GM19438 (cell line): ENCODE measurements at regions not wholly inside any gene's neighbourhood (a gene's known extent, or its start where the extent isn't known, plus 50 kb on each side); places are given as distances from the start of the nearest gene placed in this dataset.

Experiments
- ATAC-seq: cut with Tn5 transposase; IDR thresholded peaks from one replicate; pipeline ENCODE4 v1.9.1; 2021; ENCODE audit warnings: low read depth; ENCODE audit not compliant: unreplicated experiment

- ATAC-seq, result no peak
Measured at GRCh38 chr5:98656796-98657195, 116.7 kb upstream of the RGMB start.

DNA sequence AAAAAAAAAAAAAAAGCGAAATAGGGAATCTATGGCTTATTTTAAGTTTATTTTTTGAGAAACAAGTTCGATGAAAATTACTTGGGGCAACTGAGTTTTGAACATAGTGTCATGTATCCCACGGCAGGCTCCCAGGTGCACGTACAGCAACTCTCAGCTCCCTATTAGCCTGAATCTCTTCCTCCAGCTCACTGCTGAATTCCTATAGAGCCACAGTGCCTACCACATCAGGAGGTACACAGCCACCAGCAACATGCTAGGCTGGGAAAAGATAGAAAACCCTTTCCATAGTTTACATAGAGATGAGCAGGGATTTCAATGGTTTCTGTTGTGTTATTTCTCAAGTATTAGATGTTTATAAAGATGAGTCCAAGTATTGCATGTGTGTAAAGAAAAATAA lies 115.9 kb upstream of the RGMB start:
- ATAC-seq, result no peak

- no peak for ATAC-seq
Measured at GRCh38 chr5:98663521-98663920, 109.9 kb upstream of the RGMB start.

DNA sequence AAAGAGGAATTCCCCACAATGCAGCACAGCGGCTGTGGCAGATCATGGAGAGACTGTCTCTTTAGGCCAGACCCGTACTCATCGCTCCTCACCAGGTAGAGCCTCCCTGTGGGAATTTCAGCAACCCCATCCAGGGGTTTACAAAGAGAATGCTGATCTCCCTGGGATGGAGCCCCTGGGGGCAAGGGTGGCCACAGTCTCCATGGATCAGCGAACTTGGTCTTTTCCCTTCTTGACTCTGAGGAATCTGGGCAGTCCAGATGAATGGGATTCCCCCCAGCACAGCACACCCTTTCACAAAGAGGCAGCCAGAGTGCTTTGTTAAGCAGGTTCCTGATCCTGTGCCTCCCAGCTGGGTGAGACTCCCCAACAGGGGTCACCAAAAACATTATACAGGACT lies 108.7 kb upstream of the RGMB start:
- no peak for ATAC-seq

- no peak for ATAC-seq
Measured at GRCh38 chr5:98679963-98680362, 93.5 kb upstream of the RGMB start.

DNA sequence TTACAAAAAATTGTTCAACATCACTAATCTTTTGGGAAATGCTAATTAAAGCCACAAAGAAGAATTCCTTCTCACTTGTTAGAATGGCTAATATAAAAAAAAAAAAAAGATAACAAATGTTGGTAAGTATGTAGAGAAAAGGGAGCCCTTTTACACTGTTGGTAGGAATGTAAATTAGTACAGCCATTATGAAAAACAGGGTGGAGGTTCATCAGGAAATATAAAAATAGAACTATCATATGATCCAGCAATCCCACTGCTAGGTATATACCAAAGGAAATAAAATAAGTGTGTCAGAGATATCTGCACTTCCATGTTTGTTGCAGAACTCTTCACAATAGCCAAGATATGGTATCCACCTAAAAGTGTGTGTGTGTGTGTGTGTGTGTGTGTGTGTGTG lies 83.5 kb upstream of the RGMB start:
- ATAC-seq, result no peak

DNA sequence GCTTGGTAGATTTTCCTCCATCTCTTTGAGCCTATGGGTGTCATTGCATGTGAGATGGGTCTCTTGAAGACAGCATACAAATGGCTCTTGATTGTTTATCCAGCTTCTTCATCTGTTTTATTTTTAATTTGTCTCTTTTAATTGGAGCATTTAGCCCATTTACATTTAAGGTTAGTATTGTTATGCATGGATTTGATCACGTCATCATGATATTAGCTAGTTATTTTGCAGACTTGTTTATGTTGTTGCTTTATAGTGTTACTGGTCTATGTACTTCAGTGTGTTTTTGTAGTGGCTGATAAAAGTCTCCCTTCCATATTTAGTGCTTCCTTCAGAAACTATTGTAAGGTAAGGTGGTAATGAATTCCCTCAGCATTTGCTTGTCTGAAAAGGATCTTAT lies 78.6 kb upstream of the RGMB start:
- no peak for ATAC-seq

DNA sequence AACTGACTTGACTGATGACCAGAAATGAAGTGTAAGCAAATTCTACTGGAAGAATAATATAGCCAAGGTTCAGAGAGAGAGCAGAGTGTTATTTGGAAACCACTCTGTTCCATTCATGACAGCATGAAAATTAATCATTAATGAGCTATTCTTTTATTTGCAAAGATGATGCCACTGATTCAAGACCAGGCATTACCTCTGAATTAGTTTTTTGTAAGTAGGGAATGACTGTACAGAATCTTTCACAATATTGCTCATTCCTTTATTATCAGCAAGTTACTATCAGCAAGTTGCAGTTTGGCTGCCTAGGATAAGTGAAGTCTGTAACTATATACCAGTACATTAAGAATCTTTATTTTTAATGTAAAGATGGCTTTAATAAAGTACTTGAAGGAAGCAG lies 75.1 kb upstream of the RGMB start:
- no peak for ATAC-seq

DNA sequence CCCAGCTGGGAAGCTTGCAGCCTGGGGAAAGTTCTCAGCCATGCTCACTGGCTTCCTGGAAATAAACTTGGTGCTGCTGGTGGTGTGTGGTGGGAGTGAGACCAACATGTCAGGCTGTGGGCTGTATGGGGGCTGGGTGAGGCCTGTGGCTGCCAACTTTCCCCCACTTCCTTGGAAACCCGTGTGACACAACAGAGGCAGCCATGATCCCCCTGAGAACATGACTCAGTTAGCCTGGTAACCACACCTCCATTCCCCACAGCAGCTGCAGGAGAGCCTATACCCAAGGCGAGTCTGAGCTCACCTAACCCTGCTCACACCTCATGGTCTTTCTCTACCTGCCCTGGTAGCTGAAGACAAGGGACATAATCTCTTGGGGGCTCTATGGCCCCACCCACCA lies 72.7 kb upstream of the RGMB start:
- no peak for ATAC-seq

DNA sequence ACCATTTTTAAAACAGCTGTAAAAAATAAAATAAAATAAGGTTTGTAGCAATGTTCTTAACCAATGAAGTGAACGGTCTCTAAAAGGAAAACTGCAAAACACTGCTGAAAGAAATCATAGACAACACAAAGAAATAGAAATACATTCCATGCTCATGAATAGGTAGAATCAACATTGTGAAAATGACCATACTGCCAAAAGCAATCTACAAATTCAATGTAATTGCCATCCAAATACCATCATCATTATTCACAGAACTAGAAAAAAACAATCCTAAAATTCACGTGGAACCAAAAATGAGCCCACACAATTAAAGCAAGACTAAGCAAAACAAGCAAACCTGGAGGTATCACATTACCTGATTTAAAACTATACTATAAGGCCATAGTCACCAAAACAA lies 67.6 kb upstream of the RGMB start:
- ATAC-seq, result no peak

DNA sequence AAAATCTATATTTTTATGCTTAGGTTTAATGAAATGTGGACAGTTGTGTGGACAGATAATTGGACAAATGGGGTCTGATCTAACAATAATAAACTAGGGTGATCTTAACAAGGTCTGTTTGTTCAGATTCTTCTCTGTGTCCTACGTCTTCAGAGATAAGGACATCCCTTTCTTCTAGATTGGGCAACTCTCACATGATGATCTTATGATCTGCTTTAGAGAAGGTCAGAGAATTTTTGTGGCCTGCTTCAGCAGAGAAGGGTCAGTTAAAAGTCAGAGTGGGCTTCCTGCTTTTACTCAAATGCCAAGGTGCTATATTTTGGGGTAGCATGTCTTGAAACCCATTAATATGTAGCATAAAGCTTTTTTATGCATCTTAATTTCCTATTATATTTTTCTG lies 63.8 kb upstream of the RGMB start:
- no peak for ATAC-seq

- no peak for ATAC-seq
Measured at GRCh38 chr5:98713027-98713426, 60.4 kb upstream of the RGMB start.

GRCh38 chr5:98713856-98714255 lies 59.6 kb upstream of the RGMB start:
- ATAC-seq, result no peak

DNA sequence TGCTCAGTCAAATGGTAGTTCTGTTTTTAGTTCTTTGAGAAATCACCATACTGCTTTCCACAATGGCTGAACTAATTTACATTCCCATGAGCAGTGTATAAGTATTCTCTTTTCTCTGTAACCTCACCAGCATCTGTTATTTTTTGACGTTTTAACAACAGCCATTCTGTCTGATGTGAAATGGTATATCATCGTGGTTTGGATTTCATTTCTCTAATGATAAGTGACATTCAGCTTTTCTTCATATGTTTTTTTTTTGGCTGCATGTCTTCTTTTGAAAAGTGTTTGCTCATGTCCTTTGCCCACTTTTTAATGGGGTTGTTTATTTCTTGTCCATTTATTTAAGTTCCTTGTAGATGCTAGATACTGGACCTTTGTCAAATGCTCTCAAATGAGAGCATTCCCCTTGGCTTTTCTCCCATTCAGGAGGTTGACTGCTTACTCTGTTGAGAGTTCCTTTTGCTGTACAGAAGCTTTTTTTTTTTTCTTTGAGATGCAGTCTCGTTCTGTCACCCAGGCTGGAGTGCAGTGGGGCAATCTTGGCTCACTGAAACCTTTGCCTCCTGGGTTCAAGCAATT lies 58.7 kb upstream of the RGMB start:
- no peak for ATAC-seq

DNA sequence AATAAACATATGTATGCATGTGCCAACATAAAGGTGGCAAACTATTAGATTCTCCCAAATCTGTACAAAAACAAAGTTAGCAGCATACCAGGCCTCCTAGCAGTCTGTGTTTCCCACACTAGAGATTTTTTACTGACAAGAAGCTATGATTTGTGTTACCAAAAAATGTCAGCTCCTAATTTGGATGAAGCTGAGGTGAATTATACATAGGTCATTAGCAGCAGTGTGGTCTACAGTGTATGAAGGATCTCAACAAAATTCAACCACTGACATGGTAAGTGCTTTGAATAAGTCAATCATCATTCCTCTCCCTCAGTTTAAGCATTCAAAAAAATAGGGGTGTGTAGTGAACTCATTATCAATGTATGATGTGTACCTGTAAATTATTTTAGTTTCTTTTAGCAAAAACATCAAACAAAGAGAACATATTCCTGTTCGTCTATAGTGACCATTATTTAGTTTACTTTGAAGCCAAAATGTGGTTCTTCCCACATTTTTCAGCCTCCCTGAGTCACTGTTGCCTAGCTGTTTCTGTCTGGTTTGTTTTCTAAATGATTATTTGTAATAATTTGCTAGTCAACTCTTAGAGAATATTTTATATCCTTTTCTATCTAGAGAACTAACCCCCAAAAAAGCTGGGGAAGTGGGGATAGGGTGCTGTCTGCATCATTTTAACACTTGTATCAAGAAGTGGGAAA lies 52.1 kb upstream of the RGMB start:
- no peak for ATAC-seq

GRCh38 chr5:98722188-98722587 lies 51.3 kb upstream of the RGMB start:
- no peak for ATAC-seq

DNA sequence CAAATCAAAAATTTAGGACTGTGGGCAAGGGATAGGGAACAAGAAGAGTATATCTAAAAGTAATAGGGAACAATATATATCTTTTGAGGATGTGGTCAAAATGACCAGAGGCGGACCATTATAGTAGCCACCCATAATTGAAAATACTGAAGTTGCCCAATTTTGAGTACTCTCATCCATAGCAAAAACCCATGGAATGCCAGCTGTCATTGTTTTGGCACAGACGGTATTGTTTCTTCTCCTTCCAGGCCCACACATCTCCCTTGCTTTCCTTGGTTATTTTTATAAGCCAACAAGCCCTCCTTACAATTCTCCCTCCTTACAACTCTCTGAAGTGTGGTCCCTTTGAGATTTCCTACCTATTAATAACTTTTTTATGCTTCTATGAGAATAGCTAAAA lies 50.4 kb upstream of the RGMB start:
- no peak for ATAC-seq
